ENCODE measurements at regions not wholly inside any gene's neighbourhood (a gene's known extent, or its start where the extent isn't known, plus 50 kb on each side); places are given as distances from the start of the nearest gene placed in this dataset.

GRCh38 chr12:67525617-67525884 is 123.0 kb upstream of the DYRK2 start:
- Histone ChIP-seq H3K4ac (ENCODE audit: low read depth, low read length) (no peak overlapping the region), H3T11ph (ENCODE audit: low read length) (no peak overlapping the region), H3K27me3 (ENCODE audit: insufficient read depth, low read length) (no peaks in the 10 kb centered on the region), H2AFZ (ENCODE audit: low read length) (no peak overlapping the region), H3K56ac (ENCODE audit: insufficient read length, low read depth, low read length) (no peak overlapping the region), H2BK12ac (ENCODE audit: insufficient read length, low read depth, low read length) (no peak overlapping the region), H2BK15ac (ENCODE audit: low read depth, low read length) (no peak overlapping the region), H3K9ac (ENCODE audit: extremely low read depth, insufficient read length, low read length) (no peak overlapping the region), H3K14ac (ENCODE audit: insufficient read depth, low read length) (no peak overlapping the region), H3K79me2 (ENCODE audit: insufficient read depth, low read length) (no peaks in the 10 kb centered on the region), H3K9me3 (ENCODE audit: control insufficient read depth, low read depth, low read length) (no peaks in the 10 kb centered on the region), H3K23ac (ENCODE audit: insufficient read length, low read depth, low read length) (no peak overlapping the region), H4K91ac (ENCODE audit: insufficient read length, low read depth, low read length) (no peak overlapping the region), H3K4me1 (ENCODE audit: insufficient read depth, low read length) (peaks cover 11% of the 10 kb centered on the region; the same call in 1 of the 2 replicates), H2AK5ac (ENCODE audit: insufficient read length, low read length) (no peak overlapping the region), H3K18ac (ENCODE audit: insufficient read length, low read depth, low read length) (no peak overlapping the region), H3K4me2 (ENCODE audit: insufficient read depth, insufficient read length, low read length) (no peak overlapping the region), H4K5ac (ENCODE audit: insufficient read length, low read depth, low read length) (no peak overlapping the region), H3K27ac (ENCODE audit: insufficient read length, low read depth, low read length) (peak overlapping the region; percentile 15), H3K23me2 (ENCODE audit: insufficient read length, low read depth, low read length, poor library complexity, severe bottlenecking) (no peaks in the 10 kb centered on the region), H3K79me1 (ENCODE audit: insufficient read depth, low read depth, low read length, poor library complexity, severe bottlenecking) (no peaks in the 10 kb centered on the region), H2BK20ac (ENCODE audit: low read depth, low read length, poor library complexity, severe bottlenecking) (no peak overlapping the region), H2BK5ac (ENCODE audit: insufficient read length, low read length) (no peak overlapping the region), H4K8ac (replicated peaks; ENCODE audit: insufficient read length, low read depth, low read length) (no peak overlapping the region), H4K20me1 (ENCODE audit: control insufficient read depth, insufficient read depth, insufficient read length) (no peaks in the 10 kb centered on the region), H2BK120ac (ENCODE audit: low read depth, low read length, poor library complexity, severe bottlenecking) (no peak overlapping the region)
- Mint-ChIP-seq H3K27ac (peak overlapping the region in 2 of 3 experiments; percentile 88 to 97; a peak in 5 of 7 replicates), H3K4me3 (peak overlapping the region in 1 of 2 experiments; percentile 5; a peak in 1 of 5 replicates), H3K27me3 (ENCODE audit: low read depth) (no peaks in the 10 kb centered on the region; the same call in none of the 2 replicates), H3K9me3 (no peaks in the 10 kb centered on the region), H3K4me1 (peaks cover 47 to 55% of the 10 kb centered on the region in 2 experiments), H3K36me3 (ENCODE audit: insufficient read depth in 1 of 3, low read depth in 3 of 3) (no peaks in the 10 kb centered on the region)
- no peak for TF ChIP-seq CTCF (conservative IDR thresholded peaks at IDR 0.05)
- WGBS (ENCODE audit: extremely low coverage, insufficient read length, low lambda C conversion rate), result no CpG with 5 or more reads among the region's 1 CpG
- DNase-seq, result no peak
